ENCODE measurements at regions not wholly inside any gene's neighbourhood (a gene's known extent, or its start where the extent isn't known, plus 50 kb on each side); places are given as distances from the start of the nearest gene placed in this dataset.

- H3K4me2 ChIP-seq: no peak overlapping the region
Measured at GRCh38 chr4:81523672-81524327, 52.1 kb upstream of the RASGEF1B start.

GRCh38 chr4:81522711-81523110 lies 51.0 kb upstream of the RASGEF1B start:
- H3K4me1 ChIP-seq: no peaks in the 10 kb centered on the region
- H3K27ac ChIP-seq: no peak overlapping the region
- H3K36me3 ChIP-seq: no peaks in the 10 kb centered on the region
- no peak for TF ChIP-seq Cebpa-rat (IDR thresholded peaks at IDR 0.05)
- H3K9ac ChIP-seq: no peak overlapping the region
- no peaks in the 10 kb centered on the region for H4K20me1 ChIP-seq
- H3K27me3 ChIP-seq: no peaks in the 10 kb centered on the region
- no peak overlapping the region for H3K4me2 ChIP-seq
- no peak overlapping the region for H3K4me3 ChIP-seq
- H3K9me3 ChIP-seq: peaks cover 14% of the 10 kb centered on the region

More at GRCh38 chr4:81523672-81524327, 52.1 kb upstream of the RASGEF1B start:
- H3K27ac ChIP-seq: no peak overlapping the region
- no peak for TF ChIP-seq Cebpa-rat (IDR thresholded peaks at IDR 0.05)
- H3K27me3 ChIP-seq: no peaks in the 10 kb centered on the region
- no peaks in the 10 kb centered on the region for H4K20me1 ChIP-seq
- no peaks in the 10 kb centered on the region for H3K4me1 ChIP-seq
- no peaks in the 10 kb centered on the region for H3K36me3 ChIP-seq
- no peak overlapping the region for H3K9ac ChIP-seq
- no peak overlapping the region for H3K4me3 ChIP-seq
- peaks cover 25% of the 10 kb centered on the region for H3K9me3 ChIP-seq

- Histone ChIP-seq H3K36me3 (no peaks in the 10 kb centered on the region), H3K4me1 (no peaks in the 10 kb centered on the region), H3K27ac (no peak overlapping the region), H4K20me1 (no peaks in the 10 kb centered on the region), H3K27me3 (no peaks in the 10 kb centered on the region), H3K4me2 (no peak overlapping the region), H3K9ac (no peak overlapping the region), H3K9me3 (peaks cover 5% of the 10 kb centered on the region; the same call in 1 of the 2 replicates), H3K4me3 (no peak overlapping the region)
- TF ChIP-seq Cebpa-rat (IDR thresholded peaks at IDR 0.05): no peak
Measured at GRCh38 chr4:81521708-81522107, 50.0 kb upstream of the RASGEF1B start.

Measured in BLaER1 (cell line).